ENCODE measurements at regions not wholly inside any gene's neighbourhood (a gene's known extent, or its start where the extent isn't known, plus 50 kb on each side); places are given as distances from the start of the nearest gene placed in this dataset.
"Not testable (repeated sequence)": the region's sequence is repeated elsewhere in the genome, so short reads cannot be mapped to it uniquely, and the experiment has no call there.

DNA sequence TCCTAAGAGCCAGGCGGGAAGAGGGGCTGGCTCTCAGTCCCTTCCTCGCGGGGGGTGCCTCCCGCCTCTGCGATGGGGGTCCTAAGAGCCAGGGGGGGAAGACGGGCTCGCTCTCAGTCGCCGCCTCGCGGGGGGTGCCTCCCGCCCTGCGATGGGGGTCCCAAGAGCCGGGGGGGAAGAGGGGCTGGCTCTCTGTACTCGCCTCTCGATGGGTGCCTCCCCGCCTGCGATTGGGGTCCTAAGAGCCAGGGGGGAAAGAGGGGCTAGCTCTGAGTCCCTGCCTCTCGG is 2326.1 kb upstream of the PCDH20 start:
- H3K4me1 ChIP-seq (ENCODE audit: insufficient read depth); H3K36me3 ChIP-seq (ENCODE audit: insufficient read depth); H3K27ac ChIP-seq (ENCODE audit: low read depth); H3K4me3 ChIP-seq (ENCODE audit: low read depth, low read length); DNase-seq (ENCODE audit: extremely low spot score): not testable (repeated sequence)
- 93% methylated on average over 19 of the region's 19 CpGs for WGBS

DNA sequence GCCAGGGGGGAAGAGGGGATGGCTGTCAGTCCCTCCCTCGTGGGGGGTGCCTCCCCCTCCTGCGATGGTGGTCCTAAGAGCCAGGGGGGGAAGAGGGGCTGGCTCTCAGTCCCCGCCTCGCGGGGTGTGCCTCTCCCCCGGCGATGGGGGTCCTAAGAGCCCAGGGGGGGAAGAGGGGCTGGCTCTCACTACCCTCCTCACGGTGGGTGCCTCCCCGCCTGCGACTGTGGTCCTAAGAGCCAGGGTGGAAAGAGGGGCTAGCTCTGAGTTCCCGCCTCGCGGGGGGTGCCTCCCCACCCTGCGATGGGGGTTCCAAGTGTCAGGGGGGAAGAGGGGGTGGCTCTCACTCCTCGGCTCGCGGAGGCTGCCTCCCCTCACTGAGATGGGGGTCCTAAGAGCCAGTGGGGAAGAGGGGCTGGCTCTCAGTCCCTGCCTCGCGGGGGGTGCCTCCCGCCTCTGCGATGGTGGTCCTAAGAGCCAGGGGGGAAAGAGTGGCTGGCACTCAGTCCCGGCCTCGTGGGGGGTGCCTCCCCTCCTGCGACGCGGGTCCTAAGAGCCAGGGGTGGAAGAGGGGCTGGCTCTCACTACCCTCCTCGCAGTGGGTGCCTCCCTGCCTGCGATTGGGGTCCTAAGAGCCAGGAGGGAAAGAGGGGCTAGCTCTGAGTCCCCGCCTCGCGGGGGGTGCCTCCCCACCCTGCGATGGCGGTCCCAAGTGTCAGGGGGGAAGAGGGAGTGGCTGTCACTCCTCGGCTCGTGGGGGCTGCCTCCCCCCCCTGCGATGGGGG is 2325.6 kb upstream of the PCDH20 start:
- Histone ChIP-seq H3K27ac (ENCODE audit: low read depth) (no peak overlapping the region), H3K36me3 (ENCODE audit: insufficient read depth) (no peaks in the 10 kb centered on the region), H3K4me1 (ENCODE audit: insufficient read depth) (no peaks in the 10 kb centered on the region), H3K4me3 (ENCODE audit: low read depth, low read length) (no peak overlapping the region)
- 97% methylated on average over 36 of the region's 36 CpGs for WGBS
- DNase-seq (ENCODE audit: extremely low spot score) = no peak

DNA sequence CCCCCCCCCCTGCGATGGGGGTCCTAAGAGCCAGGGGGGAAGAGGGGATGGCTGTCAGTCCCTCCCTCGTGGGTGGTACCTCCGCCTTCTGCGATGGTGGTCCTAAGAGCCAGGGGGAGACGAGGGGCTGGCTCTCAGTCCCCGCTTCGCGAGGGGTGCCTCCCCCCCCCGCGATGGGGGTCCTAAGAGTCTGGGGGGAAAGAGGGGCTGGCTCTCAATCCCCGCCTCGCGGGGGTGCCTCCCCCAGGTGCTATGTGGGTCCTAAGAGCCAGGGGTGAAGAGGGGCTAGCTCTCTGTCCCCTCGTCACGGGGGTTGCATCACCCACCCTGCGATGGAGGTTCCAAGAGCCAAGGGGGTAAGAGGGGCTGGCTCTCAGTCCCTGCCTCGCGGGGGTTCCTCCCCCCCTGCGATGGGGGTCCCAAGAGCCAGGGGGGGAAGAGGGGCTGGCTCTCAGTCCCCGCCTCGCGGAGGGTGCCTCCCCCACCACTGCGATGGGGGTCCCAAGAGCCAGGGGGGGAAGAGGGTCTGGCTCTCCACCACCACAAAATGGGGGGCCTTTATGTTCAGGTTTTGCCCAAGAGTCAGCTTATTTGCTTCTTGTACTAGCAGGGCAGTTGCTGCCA is 2323.6 kb upstream of the PCDH20 start:
- not testable (repeated sequence) for DNase-seq (ENCODE audit: extremely low spot score); H3K27ac ChIP-seq (ENCODE audit: low read depth); H3K36me3 ChIP-seq (ENCODE audit: insufficient read depth); H3K4me1 ChIP-seq (ENCODE audit: insufficient read depth); H3K4me3 ChIP-seq (ENCODE audit: low read depth, low read length)
- 98% methylated on average over 23 of the region's 23 CpGs for WGBS

DNA sequence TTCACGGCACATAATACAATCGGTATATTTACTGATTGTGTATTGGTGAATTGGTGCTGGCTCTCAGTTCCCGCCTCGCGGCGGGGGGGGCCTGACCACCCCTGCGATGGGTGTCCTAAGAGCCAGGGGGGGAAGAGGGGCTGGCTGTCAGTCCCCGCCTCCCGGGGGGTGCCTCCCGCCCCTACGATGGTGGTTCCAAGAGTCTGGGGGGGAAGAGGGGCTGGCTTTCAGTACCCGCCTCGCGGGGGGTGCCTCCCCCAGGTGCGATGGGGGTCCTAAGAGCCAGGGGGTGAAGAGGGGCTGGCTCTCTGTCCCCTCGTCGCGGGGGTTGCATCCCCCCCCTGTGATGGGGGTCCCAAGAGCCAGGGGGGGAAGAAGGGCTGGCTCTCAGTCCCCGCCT is 2321.8 kb upstream of the PCDH20 start:
- WGBS = 94% methylated on average over 19 of the region's 19 CpGs
- Histone ChIP-seq H3K27ac (ENCODE audit: low read depth) (no peak overlapping the region), H3K4me3 (ENCODE audit: low read depth, low read length) (no peak overlapping the region), H3K4me1 (ENCODE audit: insufficient read depth) (no peaks in the 10 kb centered on the region), H3K36me3 (ENCODE audit: insufficient read depth) (no peaks in the 10 kb centered on the region)
- no peak for DNase-seq (ENCODE audit: extremely low spot score)

DNA sequence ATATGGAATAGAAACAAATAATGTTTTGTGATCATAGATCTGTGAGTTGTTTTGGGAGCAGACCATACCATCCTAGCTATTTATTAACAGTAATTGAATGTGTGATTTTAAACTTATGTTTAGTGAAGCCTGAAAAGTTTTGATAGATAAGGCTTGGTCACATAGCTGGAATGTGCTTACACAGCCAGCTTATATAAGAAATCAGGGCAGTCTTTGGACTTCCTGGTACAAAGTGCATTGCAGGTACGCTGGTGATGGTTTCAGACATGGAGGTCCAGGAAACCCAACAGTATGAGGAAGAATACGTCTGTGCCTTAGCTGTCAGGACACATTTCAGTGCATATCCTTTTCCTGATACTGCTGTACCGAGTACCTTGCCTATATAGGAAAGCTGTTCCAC is 2316.2 kb upstream of the PCDH20 start:
- no peak for DNase-seq (ENCODE audit: extremely low spot score)
- H3K4me1 ChIP-seq (ENCODE audit: insufficient read depth) = no peaks in the 10 kb centered on the region
- H3K27ac ChIP-seq (ENCODE audit: low read depth) = no peak overlapping the region
- WGBS = 63% methylated on average over 3 of the region's 3 CpGs
- no peaks in the 10 kb centered on the region for H3K36me3 ChIP-seq (ENCODE audit: insufficient read depth)
- H3K4me3 ChIP-seq (ENCODE audit: low read depth, low read length) = no peak overlapping the region

GRCh38 chr13:63712159-63712558 is 2296.5 kb upstream of the PCDH20 start:
- not testable (repeated sequence) for H3K27ac ChIP-seq (ENCODE audit: low read depth); H3K36me3 ChIP-seq (ENCODE audit: insufficient read depth)
- 96% methylated on average over 2 of the region's 2 CpGs for WGBS

GRCh38 chr13:63706751-63707150 is 2291.1 kb upstream of the PCDH20 start:
- WGBS = 66% methylated on average over 2 of the region's 2 CpGs
- DNase-seq (ENCODE audit: extremely low spot score) = no peak
- Histone ChIP-seq H3K4me1 (ENCODE audit: insufficient read depth) (no peaks in the 10 kb centered on the region), H3K27ac (ENCODE audit: low read depth) (no peak overlapping the region), H3K4me3 (ENCODE audit: low read depth, low read length) (no peak overlapping the region), H3K36me3 (ENCODE audit: insufficient read depth) (no peaks in the 10 kb centered on the region)

More at GRCh38 chr13:63712159-63712558, 2296.5 kb upstream of the PCDH20 start:
- DNase-seq (ENCODE audit: extremely low spot score); H3K4me3 ChIP-seq (ENCODE audit: low read depth, low read length); H3K4me1 ChIP-seq (ENCODE audit: insufficient read depth): not testable (repeated sequence)

DNA sequence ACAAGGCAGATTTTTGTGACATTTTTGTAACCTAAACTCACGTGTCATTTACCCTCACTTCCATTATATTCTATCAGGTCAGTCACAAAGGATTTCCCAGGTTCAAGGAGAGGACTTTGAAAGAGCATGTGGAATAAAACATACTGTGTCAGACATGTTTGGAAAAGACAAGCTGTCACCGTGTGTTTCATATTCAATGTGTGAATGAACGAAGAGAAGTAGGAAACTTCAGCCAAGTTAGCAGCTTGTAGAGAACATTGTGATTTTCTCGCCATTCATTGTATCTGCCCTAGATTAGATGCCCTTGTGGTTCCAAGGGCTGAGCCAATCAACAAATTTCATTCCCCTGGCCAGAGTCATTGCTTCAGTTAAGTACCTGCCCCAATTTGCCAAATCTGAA is 2288.9 kb upstream of the PCDH20 start:
- H3K36me3 ChIP-seq (ENCODE audit: insufficient read depth) = no peaks in the 10 kb centered on the region
- no peak for DNase-seq (ENCODE audit: extremely low spot score)
- H3K4me1 ChIP-seq (ENCODE audit: insufficient read depth) = no peaks in the 10 kb centered on the region
- no peak overlapping the region for H3K27ac ChIP-seq (ENCODE audit: low read depth)
- H3K4me3 ChIP-seq (ENCODE audit: low read depth, low read length) = no peak overlapping the region
- 86% methylated on average over 4 of the region's 4 CpGs for WGBS

DNA sequence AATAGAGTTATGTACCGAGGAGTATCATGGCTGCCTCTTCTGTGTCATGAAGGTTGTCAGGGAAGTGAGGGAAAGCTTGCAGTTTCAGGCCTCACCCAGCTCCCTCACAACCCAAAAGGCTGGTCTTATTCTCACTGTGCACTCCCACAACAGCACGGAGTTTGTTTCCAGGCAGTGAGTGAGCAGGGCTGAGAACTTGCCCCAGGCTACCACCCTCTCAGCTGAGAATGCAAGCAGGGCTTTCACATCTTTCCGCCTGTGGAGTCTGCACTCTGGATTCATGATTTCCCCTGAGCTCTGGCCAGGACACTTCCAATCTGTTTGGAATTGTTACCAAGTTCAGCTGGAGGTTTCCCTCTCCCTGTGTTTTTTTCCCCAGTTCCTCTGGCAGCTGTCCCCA is 2284.7 kb upstream of the PCDH20 start:
- no peak for DNase-seq (ENCODE audit: extremely low spot score)
- no peak overlapping the region for H3K27ac ChIP-seq (ENCODE audit: low read depth)
- H3K4me1 ChIP-seq (ENCODE audit: insufficient read depth) = no peaks in the 10 kb centered on the region
- no peaks in the 10 kb centered on the region for H3K36me3 ChIP-seq (ENCODE audit: insufficient read depth)
- no peak overlapping the region for H3K4me3 ChIP-seq (ENCODE audit: low read depth, low read length)
- WGBS = 74% methylated on average over 3 of the region's 3 CpGs

GRCh38 chr13:63699948-63700347 is 2284.3 kb upstream of the PCDH20 start:
- Histone ChIP-seq H3K4me1 (ENCODE audit: insufficient read depth) (no peaks in the 10 kb centered on the region), H3K4me3 (ENCODE audit: low read depth, low read length) (no peak overlapping the region), H3K27ac (ENCODE audit: low read depth) (no peak overlapping the region), H3K36me3 (ENCODE audit: insufficient read depth) (no peaks in the 10 kb centered on the region)
- no peak for DNase-seq (ENCODE audit: extremely low spot score)
- WGBS = 93% methylated on average over 5 of the region's 5 CpGs

GRCh38 chr13:63696055-63696454 is 2280.4 kb upstream of the PCDH20 start:
- Histone ChIP-seq H3K4me3 (ENCODE audit: low read depth, low read length) (no peak overlapping the region), H3K27ac (ENCODE audit: low read depth) (no peak overlapping the region), H3K36me3 (ENCODE audit: insufficient read depth) (no peaks in the 10 kb centered on the region), H3K4me1 (ENCODE audit: insufficient read depth) (no peaks in the 10 kb centered on the region)
- DNase-seq (ENCODE audit: extremely low spot score) = no peak

DNA sequence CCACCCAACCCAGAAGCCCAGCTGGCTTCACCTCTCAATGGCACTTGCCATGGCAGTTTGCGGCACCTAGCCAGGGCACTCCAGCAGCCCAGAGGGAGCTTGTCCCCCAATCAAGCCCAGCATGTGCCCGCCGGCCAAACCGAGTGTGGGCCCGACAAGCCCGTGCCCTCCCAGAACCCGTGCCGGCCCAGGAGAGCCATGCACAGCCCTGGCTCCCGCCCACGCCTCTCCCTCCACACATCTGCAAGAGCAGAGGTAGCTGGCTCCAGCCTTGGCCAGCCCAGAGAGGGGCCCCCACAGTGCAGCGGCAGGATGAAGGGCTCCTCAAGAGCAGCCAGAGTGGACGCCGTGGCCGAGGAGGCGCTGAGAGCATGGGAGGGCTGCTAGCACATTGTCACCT is 2278.0 kb upstream of the PCDH20 start:
- WGBS = 90% methylated on average over 15 of the region's 15 CpGs
- Histone ChIP-seq H3K4me3 (ENCODE audit: low read depth, low read length) (no peak overlapping the region), H3K36me3 (ENCODE audit: insufficient read depth) (no peaks in the 10 kb centered on the region), H3K27ac (ENCODE audit: low read depth) (no peak overlapping the region), H3K4me1 (ENCODE audit: insufficient read depth) (no peaks in the 10 kb centered on the region)
- DNase-seq (ENCODE audit: extremely low spot score) = no peak

DNA sequence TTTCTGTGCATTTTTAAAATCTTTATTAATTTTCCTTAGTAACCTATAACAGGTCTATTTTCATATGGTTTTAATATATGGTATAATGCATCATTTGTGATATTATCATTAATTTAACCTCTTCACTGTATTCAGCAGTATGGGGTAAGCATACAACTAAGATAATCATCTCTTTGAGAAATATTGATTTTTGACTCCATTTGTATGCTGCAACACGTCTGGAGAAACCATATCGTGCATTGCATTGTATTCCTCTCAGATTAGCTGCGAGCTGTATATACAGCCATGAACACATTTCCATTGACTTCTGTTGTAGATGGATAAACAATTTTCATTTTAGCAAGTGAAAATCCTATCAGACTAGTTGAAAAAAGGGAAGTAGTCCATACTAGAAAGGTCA is 2275.8 kb upstream of the PCDH20 start:
- WGBS = 92% methylated on average over 3 of the region's 3 CpGs
- Histone ChIP-seq H3K27ac (ENCODE audit: low read depth) (no peak overlapping the region), H3K4me3 (ENCODE audit: low read depth, low read length) (no peak overlapping the region), H3K36me3 (ENCODE audit: insufficient read depth) (no peaks in the 10 kb centered on the region), H3K4me1 (ENCODE audit: insufficient read depth) (no peaks in the 10 kb centered on the region)
- DNase-seq (ENCODE audit: extremely low spot score) = no peak

DNA sequence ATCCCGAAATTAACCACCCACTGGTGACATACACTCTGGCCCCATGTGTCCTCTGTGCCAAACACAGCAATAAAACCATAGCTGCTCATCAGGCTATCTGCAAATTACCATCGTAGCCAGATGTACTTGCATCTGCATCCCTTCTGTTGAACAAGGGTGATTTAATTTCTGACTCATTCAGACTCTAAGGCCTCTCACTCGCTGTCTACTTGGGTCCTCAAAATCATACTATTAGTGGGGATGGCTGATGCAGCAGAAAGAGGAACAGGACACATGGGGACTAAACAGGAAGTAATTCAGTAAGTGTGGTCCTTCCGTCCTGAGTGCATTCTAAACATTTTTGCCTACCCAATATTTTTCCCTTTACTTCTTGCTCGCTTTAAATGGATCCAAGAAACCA is 2275.0 kb upstream of the PCDH20 start:
- WGBS = 75% methylated on average over 5 of the region's 5 CpGs
- Histone ChIP-seq H3K4me1 (ENCODE audit: insufficient read depth) (no peaks in the 10 kb centered on the region), H3K4me3 (ENCODE audit: low read depth, low read length) (no peak overlapping the region), H3K36me3 (ENCODE audit: insufficient read depth) (no peaks in the 10 kb centered on the region), H3K27ac (ENCODE audit: low read depth) (no peak overlapping the region)
- no peak for DNase-seq (ENCODE audit: extremely low spot score)

DNA sequence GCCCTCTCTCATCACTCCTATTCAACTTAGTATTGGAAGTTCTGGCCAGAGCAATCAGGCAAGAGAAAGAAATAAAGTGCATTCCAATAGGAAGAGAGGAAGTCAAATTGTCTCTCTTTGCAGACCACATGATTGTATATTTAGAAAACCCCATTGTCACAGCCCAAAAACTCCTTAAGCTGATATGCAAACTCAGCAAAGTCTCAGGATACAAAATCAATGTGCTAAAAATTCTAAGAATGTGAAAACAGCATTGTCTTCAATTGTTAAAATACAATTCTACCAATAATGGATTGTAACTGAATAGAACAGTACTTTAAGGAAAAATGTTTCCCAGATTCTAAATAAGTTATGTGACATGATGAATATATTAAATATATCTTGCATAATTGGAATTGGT is 2269.2 kb upstream of the PCDH20 start:
- Histone ChIP-seq H3K27ac (ENCODE audit: low read depth) (no peak overlapping the region), H3K4me1 (ENCODE audit: insufficient read depth) (no peaks in the 10 kb centered on the region), H3K36me3 (ENCODE audit: insufficient read depth) (no peaks in the 10 kb centered on the region), H3K4me3 (ENCODE audit: low read depth, low read length) (no peak overlapping the region)
- no peak for DNase-seq (ENCODE audit: extremely low spot score)
